Renal cortex interstitium (tissue), 11 donors: ENCODE measurements at regions not wholly inside any gene's neighbourhood (a gene's known extent, or its start where the extent isn't known, plus 50 kb on each side); places are given as distances from the start of the nearest gene placed in this dataset.
A peak's percentile ranks its signal among the peaks of the same experiment; 100 is the strongest.

ENCODE experiments used
- DNase-seq, 11 donors: peaks; one replicate each; pipeline ENCODE4 v3.0.0-alpha.2; 2013; ENCODE audit warnings: low read depth in 9 of 11, low spot score in 4 of 11; ENCODE audit errors: extremely low read depth in 1 of 11

- DNase-seq, result no peak
Measured at GRCh38 chr3:124435467-124435866, 294.8 kb upstream of the UMPS start.

GRCh38 chr3:124438813-124439212 is 291.4 kb upstream of the UMPS start:
- no peak for DNase-seq

GRCh38 chr3:124439603-124440002 is 290.6 kb upstream of the UMPS start:
- DNase-seq, result no peak

GRCh38 chr3:124441766-124442165 is 288.5 kb upstream of the UMPS start:
- DNase-seq, result no peak

GRCh38 chr3:124442463-124442862 is 287.8 kb upstream of the UMPS start:
- DNase-seq, result no peak

- no peak for DNase-seq
Measured at GRCh38 chr3:124443446-124443845, 286.8 kb upstream of the UMPS start.

- DNase-seq, result no peak
Measured at GRCh38 chr3:124444075-124444474, 286.2 kb upstream of the UMPS start.

GRCh38 chr3:124444896-124445295 is 285.4 kb upstream of the UMPS start:
- no peak for DNase-seq

- no peak for DNase-seq
Measured at GRCh38 chr3:124447845-124448244, 282.4 kb upstream of the UMPS start.

- no peak for DNase-seq
Measured at GRCh38 chr3:124448954-124449353, 281.3 kb upstream of the UMPS start.

- no peak for DNase-seq
Measured at GRCh38 chr3:124450366-124450765, 279.9 kb upstream of the UMPS start.

GRCh38 chr3:124451630-124452317 is 278.5 kb upstream of the UMPS start:
- DNase-seq, result no peak

- DNase-seq, result no peak
Measured at GRCh38 chr3:124453189-124453588, 277.1 kb upstream of the UMPS start.

- DNase-seq, result no peak
Measured at GRCh38 chr3:124455891-124456290, 274.4 kb upstream of the UMPS start.

GRCh38 chr3:124456506-124456905 is 273.7 kb upstream of the UMPS start:
- DNase-seq, result no peak

- DNase-seq, result no peak
Measured at GRCh38 chr3:124459678-124460077, 270.6 kb upstream of the UMPS start.

GRCh38 chr3:124461126-124461525 is 269.1 kb upstream of the UMPS start:
- no peak for DNase-seq

- DNase-seq, result no peak
Measured at GRCh38 chr3:124461838-124462632, 268.2 kb upstream of the UMPS start.

- no peak for DNase-seq
Measured at GRCh38 chr3:124463234-124463633, 267.0 kb upstream of the UMPS start.

GRCh38 chr3:124467980-124468902 is 262.0 kb upstream of the UMPS start:
- DNase-seq, result peak in 10 of 11 donors; percentile 23 to 64 (median 46)
